Trophoblast cell (in vitro differentiated cells and primary cell): ENCODE measurements at regions not wholly inside any gene's neighbourhood (a gene's known extent, or its start where the extent isn't known, plus 50 kb on each side); places are given as distances from the start of the nearest gene placed in this dataset.

Experiments
- DNase-seq, 2 donors: peaks; one replicate each; pipeline ENCODE4 v3.0.0-alpha.2; 2016
- H2AFZ ChIP-seq: 2 replicates; pipeline ENCODE4 v1.6.1; 2013; ENCODE audit warnings: low read length, moderate library complexity, mild to moderate bottlenecking; ENCODE audit not compliant: insufficient read depth, poor library complexity
- H2AK5ac ChIP-seq: 2 replicates; pipeline ENCODE4 v1.6.1; 2013; ENCODE audit warnings: mild to moderate bottlenecking, low read length
- H2BK120ac ChIP-seq: 2 replicates; pipeline ENCODE4 v1.6.1; 2013; ENCODE audit warnings: low read length, mild to moderate bottlenecking, moderate library complexity; ENCODE audit not compliant: insufficient read depth, poor library complexity
- H2BK12ac ChIP-seq: 2 replicates; pipeline ENCODE4 v1.6.1; 2013; ENCODE audit warnings: mild to moderate bottlenecking, low read length, moderate library complexity
- H2BK5ac ChIP-seq: 2 replicates; pipeline ENCODE4 v1.6.1; 2013; ENCODE audit warnings: low read length, low read depth, moderate library complexity, mild to moderate bottlenecking; ENCODE audit not compliant: poor library complexity
- H3K14ac ChIP-seq: 2 replicates; pipeline ENCODE4 v1.6.1; 2013; ENCODE audit warnings: mild to moderate bottlenecking, low read length
- H3K18ac ChIP-seq: 2 replicates; pipeline ENCODE4 v1.6.1; 2013; ENCODE audit warnings: mild to moderate bottlenecking, low read length
- H3K23ac ChIP-seq: 2 replicates; pipeline ENCODE4 v1.6.1; 2013; ENCODE audit warnings: low read length
- H3K27ac ChIP-seq: 2 replicates; pipeline ENCODE4 v1.5.1; 2013; ENCODE audit warnings: low read depth, mild to moderate bottlenecking, inconsistent platforms, low read length, moderate library complexity
- H3K27me3 ChIP-seq: 2 replicates; pipeline ENCODE4 v1.6.1; 2013; ENCODE audit warnings: inconsistent platforms, mild to moderate bottlenecking, low read length, moderate library complexity; ENCODE audit not compliant: insufficient read depth
- H3K36me3 ChIP-seq, 2 experiments: 1 replicate in 1 of 2; 2 replicates in 1 of 2; pipeline ENCODE4 v1.6.1; 2013; ENCODE audit warnings: low read length in 2 of 2, mild to moderate bottlenecking in 2 of 2, moderate library complexity in 1 of 2; ENCODE audit not compliant: insufficient read depth in 2 of 2, control insufficient read depth in 1 of 2
- H3K4ac ChIP-seq: 2 replicates; pipeline ENCODE4 v1.6.1; 2013; ENCODE audit warnings: low read depth, mild to moderate bottlenecking, low read length, moderate library complexity
- H3K4me1 ChIP-seq, 2 experiments: 1 replicate in 1 of 2; 2 replicates in 1 of 2; pipeline ENCODE4 v1.6.1; 2013; ENCODE audit warnings: low read length in 2 of 2, mild to moderate bottlenecking in 2 of 2, moderate library complexity in 1 of 2; ENCODE audit not compliant: insufficient read depth in 2 of 2, control insufficient read depth in 1 of 2
- H3K4me2 ChIP-seq: 2 replicates; pipeline ENCODE4 v1.6.1; 2013; ENCODE audit warnings: inconsistent platforms, mild to moderate bottlenecking, low read length, moderate library complexity
- H3K4me3 ChIP-seq: 2 replicates; pipeline ENCODE4 v1.5.1; 2013; ENCODE audit warnings: mild to moderate bottlenecking, low read depth, low read length, inconsistent platforms
- H3K79me1 ChIP-seq: one replicate; pipeline ENCODE4 v1.6.1; 2013; ENCODE audit warnings: low read length
- H3K79me2 ChIP-seq: 2 replicates; pipeline ENCODE4 v1.6.1; 2013; ENCODE audit warnings: low read length, mild to moderate bottlenecking; ENCODE audit not compliant: control insufficient read depth, insufficient read depth, poor library complexity
- H3K9ac ChIP-seq: 2 replicates; pipeline ENCODE4 v1.6.1; 2013; ENCODE audit warnings: mild to moderate bottlenecking, low read length
- H3K9me3 ChIP-seq: 2 replicates; pipeline ENCODE4 v1.6.1; 2013; ENCODE audit warnings: low read depth, mild to moderate bottlenecking, control low read depth, inconsistent platforms, low read length; ENCODE audit not compliant: insufficient read depth
- H4K12ac ChIP-seq: 2 replicates; pipeline ENCODE4 v1.6.1; 2013; ENCODE audit warnings: low read depth, mild to moderate bottlenecking, low read length, moderate library complexity
- H4K8ac ChIP-seq: 2 replicates; pipeline ENCODE4 v1.6.1; 2013; ENCODE audit warnings: low read depth, mild to moderate bottlenecking, low read length, moderate library complexity
- H4K91ac ChIP-seq: one replicate; pipeline ENCODE4 v1.6.1; 2013; ENCODE audit warnings: low read depth, mild to moderate bottlenecking, low read length, moderate library complexity
- WGBS: extraction: QIAGEN DNeasy Blood & Tissue Kit; methylation state at CpG from one replicate; pipeline ENCODE4 v1.1.7; 2013; ENCODE audit warnings: missing lambda C conversion rate; ENCODE audit not compliant: insufficient read length, insufficient coverage; ENCODE audit errors: extremely low coverage; 5-methylcytosine and 5-hydroxymethylcytosine counted together

- H2AFZ ChIP-seq: no peak overlapping the region
- no peak overlapping the region for H3K23ac ChIP-seq
- H3K4me1 ChIP-seq: peaks cover 0 to 3% of the 10 kb centered on the region in 2 experiments
- H3K79me2 ChIP-seq: no peaks in the 10 kb centered on the region
- H3K9ac ChIP-seq: no peak overlapping the region
- WGBS: no CpG with 5 or more reads among the region's 13 CpGs
- DNase-seq: no peak
- no peaks in the 10 kb centered on the region for H3K36me3 ChIP-seq
- H4K91ac ChIP-seq: no peak overlapping the region
- no peak overlapping the region for H3K4me2 ChIP-seq
- H2BK12ac ChIP-seq: no peak overlapping the region
- no peaks in the 10 kb centered on the region for H3K27me3 ChIP-seq
- H4K8ac ChIP-seq: no peak overlapping the region
- H4K12ac ChIP-seq: no peak overlapping the region
- H2BK5ac ChIP-seq: no peak overlapping the region
- no peak overlapping the region for H2AK5ac ChIP-seq
- H3K9me3 ChIP-seq: no peaks in the 10 kb centered on the region
- no peak overlapping the region for H3K18ac ChIP-seq
- no peak overlapping the region for H3K27ac ChIP-seq
- no peaks in the 10 kb centered on the region for H3K79me1 ChIP-seq
- no peak overlapping the region for H3K4ac ChIP-seq
- peak overlapping the region; percentile 6 for H2BK120ac ChIP-seq
- H3K4me3 ChIP-seq: no peak overlapping the region
- no peak overlapping the region for H3K14ac ChIP-seq
Measured at GRCh38 chr13:111006506-111007031, 91.7 kb upstream of the ANKRD10 start.

GRCh38 chr13:111005808-111006505 is 91.1 kb upstream of the ANKRD10 start:
- peaks cover 0 to 3% of the 10 kb centered on the region in 2 experiments for H3K4me1 ChIP-seq
- H2BK12ac ChIP-seq: no peak overlapping the region
- no peak overlapping the region for H3K27ac ChIP-seq
- H3K23ac ChIP-seq: no peak overlapping the region
- no peak overlapping the region for H3K4me2 ChIP-seq
- H2BK120ac ChIP-seq: no peak overlapping the region
- H2AFZ ChIP-seq: no peak overlapping the region
- H4K8ac ChIP-seq: no peak overlapping the region
- H3K9ac ChIP-seq: no peak overlapping the region
- no peak overlapping the region for H2AK5ac ChIP-seq
- H3K9me3 ChIP-seq: no peaks in the 10 kb centered on the region
- H3K4me3 ChIP-seq: no peak overlapping the region
- no peaks in the 10 kb centered on the region for H3K36me3 ChIP-seq
- no CpG with 5 or more reads among the region's 16 CpGs for WGBS
- H3K27me3 ChIP-seq: no peaks in the 10 kb centered on the region
- H4K91ac ChIP-seq: no peak overlapping the region
- H4K12ac ChIP-seq: no peak overlapping the region
- H3K79me1 ChIP-seq: no peaks in the 10 kb centered on the region
- DNase-seq: no peak
- no peak overlapping the region for H2BK5ac ChIP-seq
- H3K18ac ChIP-seq: no peak overlapping the region
- no peak overlapping the region for H3K14ac ChIP-seq
- no peaks in the 10 kb centered on the region for H3K79me2 ChIP-seq
- H3K4ac ChIP-seq: no peak overlapping the region

GRCh38 chr13:111005364-111005763 is 90.5 kb upstream of the ANKRD10 start:
- H3K9me3 ChIP-seq: no peaks in the 10 kb centered on the region
- H2AFZ ChIP-seq: no peak overlapping the region
- no peak overlapping the region for H3K4me2 ChIP-seq
- no peak overlapping the region for H3K9ac ChIP-seq
- no peaks in the 10 kb centered on the region for H3K27me3 ChIP-seq
- H4K91ac ChIP-seq: no peak overlapping the region
- H3K79me2 ChIP-seq: no peaks in the 10 kb centered on the region
- no peak overlapping the region for H3K14ac ChIP-seq
- H3K4ac ChIP-seq: no peak overlapping the region
- peaks cover 0 to 3% of the 10 kb centered on the region in 2 experiments for H3K4me1 ChIP-seq
- H3K79me1 ChIP-seq: no peaks in the 10 kb centered on the region
- no peak overlapping the region for H3K27ac ChIP-seq
- H4K12ac ChIP-seq: no peak overlapping the region
- DNase-seq: peak in 1 of 2 donors; percentile 71
- no peak overlapping the region for H2BK5ac ChIP-seq
- H2AK5ac ChIP-seq: no peak overlapping the region
- H3K4me3 ChIP-seq: no peak overlapping the region
- H2BK120ac ChIP-seq: no peak overlapping the region
- no peak overlapping the region for H4K8ac ChIP-seq
- no peak overlapping the region for H3K18ac ChIP-seq
- no peak overlapping the region for H3K23ac ChIP-seq
- no peak overlapping the region for H2BK12ac ChIP-seq
- no peaks in the 10 kb centered on the region for H3K36me3 ChIP-seq
- no CpG with 5 or more reads among the region's 6 CpGs for WGBS

GRCh38 chr13:111004444-111004843 is 89.6 kb upstream of the ANKRD10 start:
- H3K4me1 ChIP-seq: peaks cover 0 to 3% of the 10 kb centered on the region in 2 experiments
- no peaks in the 10 kb centered on the region for H3K79me2 ChIP-seq
- H4K91ac ChIP-seq: no peak overlapping the region
- H2BK5ac ChIP-seq: no peak overlapping the region
- no peak overlapping the region for H3K4ac ChIP-seq
- no peak overlapping the region for H3K4me2 ChIP-seq
- H3K18ac ChIP-seq: no peak overlapping the region
- H3K4me3 ChIP-seq: no peak overlapping the region
- H4K8ac ChIP-seq: no peak overlapping the region
- H3K9me3 ChIP-seq: no peaks in the 10 kb centered on the region
- DNase-seq: peak in 1 of 2 donors; percentile 37
- no peak overlapping the region for H3K23ac ChIP-seq
- H3K36me3 ChIP-seq: no peaks in the 10 kb centered on the region
- no peak overlapping the region for H3K9ac ChIP-seq
- no peak overlapping the region for H3K27ac ChIP-seq
- no peaks in the 10 kb centered on the region for H3K79me1 ChIP-seq
- H3K14ac ChIP-seq: no peak overlapping the region
- H2BK120ac ChIP-seq: no peak overlapping the region
- no CpG with 5 or more reads among the region's 6 CpGs for WGBS
- H2BK12ac ChIP-seq: no peak overlapping the region
- H3K27me3 ChIP-seq: no peaks in the 10 kb centered on the region
- H2AK5ac ChIP-seq: no peak overlapping the region
- no peak overlapping the region for H2AFZ ChIP-seq
- no peak overlapping the region for H4K12ac ChIP-seq
